GM21447 (cell line): ENCODE measurements at regions not wholly inside any gene's neighbourhood (a gene's known extent, or its start where the extent isn't known, plus 50 kb on each side); places are given as distances from the start of the nearest gene placed in this dataset.

Experiments
- ATAC-seq: cut with Tn5 transposase; IDR thresholded peaks from one replicate; pipeline ENCODE4 v1.9.1; 2021; ENCODE audit not compliant: unreplicated experiment

DNA sequence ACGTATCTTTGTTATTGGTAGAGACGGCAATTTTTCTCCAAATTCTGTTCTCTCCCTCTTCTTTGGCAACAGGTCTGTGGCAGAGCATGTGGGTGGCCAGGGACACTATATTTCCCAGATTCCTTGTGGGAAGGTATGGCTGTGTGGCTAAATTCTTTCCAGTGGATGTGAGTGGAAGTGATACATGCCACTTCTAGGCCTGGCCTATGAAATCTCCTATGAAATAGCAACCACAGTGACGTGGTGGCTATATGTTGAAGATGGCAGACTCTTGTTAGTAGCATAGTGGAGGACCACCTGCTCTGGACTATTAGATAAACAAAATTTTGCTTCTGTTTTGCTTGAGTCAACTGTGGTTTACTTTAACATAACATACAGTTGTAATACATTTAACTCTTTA lies 243.3 kb downstream of the IL20RB start:
- no peak for ATAC-seq

DNA sequence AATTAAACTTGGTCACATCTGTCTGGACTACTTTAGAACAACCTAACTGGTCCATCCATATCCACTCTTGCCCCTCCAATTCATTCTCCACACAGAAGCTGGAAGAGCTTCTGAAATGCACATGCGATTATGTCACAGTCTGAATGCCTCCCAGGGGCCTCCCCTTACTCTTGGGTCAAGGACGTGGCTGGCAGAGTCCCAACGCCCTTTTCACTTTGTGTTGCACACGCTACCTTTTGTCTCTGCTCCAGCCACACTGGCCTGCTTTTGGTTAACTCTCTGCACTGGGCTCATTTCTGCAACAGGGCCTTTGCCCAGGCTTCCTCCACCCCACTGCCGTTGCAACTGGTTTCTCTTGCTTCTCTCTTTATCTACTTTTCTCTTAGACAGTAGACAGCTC lies 245.2 kb downstream of the IL20RB start:
- ATAC-seq, result no peak

DNA sequence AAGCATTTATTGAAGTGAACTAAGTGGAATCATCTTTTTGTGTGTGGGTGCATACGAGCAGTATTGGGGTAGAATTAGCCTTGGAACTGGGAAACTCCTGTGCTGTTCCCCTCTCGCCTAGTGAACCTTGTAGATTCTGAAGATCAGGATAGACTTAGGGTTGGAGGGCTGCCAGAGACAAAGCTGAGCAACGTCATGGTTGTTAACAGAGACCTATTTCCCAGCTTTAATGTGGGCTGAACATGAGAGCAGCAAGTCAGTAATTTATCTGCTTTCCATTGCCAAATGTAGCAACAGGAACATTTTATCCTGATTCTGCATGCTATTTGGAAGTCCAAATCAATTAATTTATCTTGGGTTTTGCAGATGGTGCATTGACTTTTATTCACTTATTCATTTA lies 246.6 kb downstream of the IL20RB start:
- ATAC-seq, result no peak

DNA sequence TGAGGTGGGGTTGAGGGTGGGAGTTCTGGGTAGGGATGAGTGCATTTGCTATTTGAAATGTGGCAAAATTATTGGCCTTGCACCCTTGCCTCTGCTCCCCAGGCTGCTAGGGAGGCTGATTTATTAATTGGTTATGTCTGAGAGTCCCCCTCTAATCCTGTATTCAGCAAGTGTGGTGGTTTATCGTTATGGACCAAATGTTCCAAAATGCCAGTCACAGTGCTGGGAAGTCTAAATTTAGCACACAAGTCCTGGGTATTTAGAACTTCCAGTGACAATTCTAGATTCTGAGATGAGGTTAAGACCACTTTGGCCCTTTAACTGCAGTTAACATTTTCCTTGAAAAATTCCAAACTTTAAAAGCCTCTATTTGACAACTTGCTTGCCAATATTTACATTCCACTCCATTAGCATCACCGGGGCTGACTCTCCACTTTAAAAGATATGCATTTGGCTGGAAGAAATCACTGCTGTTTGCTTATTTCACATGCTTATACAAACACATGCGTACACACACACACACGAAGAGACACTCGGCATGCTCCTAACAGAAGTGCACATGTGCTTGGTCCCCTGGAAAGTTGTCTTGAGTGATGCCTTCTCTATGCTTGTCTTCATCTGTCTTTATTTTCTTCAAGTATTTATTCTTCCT lies 247.7 kb downstream of the IL20RB start:
- no peak for ATAC-seq

DNA sequence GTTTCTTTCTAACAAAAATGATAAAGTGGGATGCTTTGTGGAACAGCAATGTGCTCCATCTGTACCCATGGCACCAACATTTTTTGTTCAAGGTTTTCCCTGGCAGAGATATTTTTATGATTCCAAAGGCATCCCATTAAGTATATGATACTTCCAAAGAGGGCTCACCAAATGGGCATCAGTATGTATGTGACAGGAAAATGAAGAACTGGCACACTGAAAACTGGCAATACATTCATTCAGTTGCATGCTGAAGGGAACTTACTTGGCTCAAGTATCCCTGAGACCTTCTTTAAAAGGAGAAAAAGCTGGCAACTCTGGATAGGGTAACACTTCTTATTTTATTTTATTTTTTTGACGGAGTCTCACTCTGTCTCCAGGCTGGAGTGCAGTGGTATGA lies 249.8 kb downstream of the IL20RB start:
- no peak for ATAC-seq

DNA sequence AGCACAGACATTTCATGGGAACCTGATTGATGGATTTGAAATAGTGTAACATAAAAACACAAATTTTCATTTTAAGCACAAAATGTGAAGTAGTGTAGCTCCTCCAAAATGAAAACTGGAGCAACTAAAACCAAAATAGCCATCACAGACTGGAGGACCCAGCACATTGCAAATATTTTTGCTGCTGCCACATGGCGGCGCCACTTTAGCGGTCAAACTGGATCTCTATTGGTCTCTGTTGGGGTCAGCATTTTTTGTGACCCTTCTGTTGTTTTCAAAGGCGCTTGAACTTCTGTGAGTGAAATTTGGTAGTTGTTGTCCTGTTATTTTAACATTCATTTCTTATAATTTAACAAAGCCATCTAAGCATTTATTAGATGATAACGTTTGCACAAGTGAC lies 259.9 kb downstream of the IL20RB start:
- ATAC-seq, result no peak

DNA sequence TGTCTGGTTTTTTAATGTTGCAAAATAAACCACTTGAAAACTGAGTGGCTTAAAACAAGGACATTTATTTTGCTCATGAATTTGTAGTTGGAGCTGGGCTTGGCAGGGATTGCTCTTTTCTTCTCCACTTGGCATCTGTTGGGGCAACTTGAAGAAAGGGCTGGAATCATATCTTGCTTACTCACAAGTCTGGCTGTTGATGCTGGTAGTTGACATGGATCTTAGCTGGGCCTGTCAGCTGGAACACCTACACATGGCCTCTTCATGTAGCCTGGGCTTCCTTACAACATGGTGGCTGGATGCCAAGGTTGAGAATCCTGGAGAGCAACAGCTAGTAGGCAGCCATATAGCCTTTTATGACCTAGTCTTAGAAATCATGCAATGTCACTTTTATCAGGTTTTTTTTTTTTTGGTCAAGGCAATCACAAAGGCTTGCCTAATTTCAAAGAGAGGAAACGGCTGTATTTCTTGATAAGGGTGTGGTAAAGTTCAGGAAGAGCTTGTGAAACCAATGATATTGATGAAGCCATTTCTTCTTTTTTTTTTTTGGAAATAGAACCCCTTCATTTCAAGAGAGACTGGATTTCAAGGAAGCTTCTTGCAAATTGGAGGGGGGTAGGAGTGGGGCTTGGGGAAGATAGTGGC lies 262.1 kb downstream of the IL20RB start:
- no peak for ATAC-seq

DNA sequence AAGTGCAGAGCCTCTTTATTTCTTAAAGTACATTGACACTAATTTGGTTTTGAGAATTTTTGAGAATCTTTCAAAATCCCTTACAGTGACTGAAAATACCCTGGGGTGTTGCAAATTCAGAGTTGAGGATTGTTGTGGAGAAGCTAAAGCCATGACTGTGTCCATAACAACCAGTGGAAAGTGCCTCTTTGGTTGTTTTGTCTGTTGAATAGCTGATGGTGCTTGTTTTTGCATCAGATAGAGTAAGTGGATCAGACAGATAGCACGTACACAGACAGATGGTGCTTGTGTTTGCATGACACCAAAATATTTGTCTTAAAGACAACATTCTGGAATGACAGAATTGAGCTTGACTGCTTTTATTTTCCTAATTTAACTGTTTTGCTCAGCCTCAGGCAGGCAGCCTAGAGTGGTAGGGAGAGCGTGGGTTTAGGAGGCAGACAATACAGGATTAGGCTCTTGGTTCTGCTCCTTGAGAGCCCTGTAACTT lies 265.0 kb downstream of the IL20RB start:
- ATAC-seq, result no peak

DNA sequence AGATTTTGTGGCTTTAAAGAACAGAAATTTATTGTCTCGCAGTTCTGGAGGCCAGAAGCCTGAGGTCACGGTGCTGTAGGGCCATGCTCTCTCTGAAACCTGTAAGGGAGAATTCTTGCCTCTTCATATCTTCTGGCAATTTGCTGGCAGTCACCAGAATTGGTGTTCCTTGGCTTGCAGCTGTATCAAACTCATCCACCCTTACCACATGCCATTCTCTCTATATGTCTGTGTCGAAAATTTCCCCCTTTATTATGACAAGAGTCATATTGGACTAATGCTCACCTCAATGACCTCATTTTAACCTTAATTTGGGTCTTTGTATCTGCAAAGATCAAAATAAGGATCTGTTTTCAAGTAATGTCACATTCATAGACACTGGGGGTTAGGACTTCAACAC lies 266.7 kb downstream of the IL20RB start:
- no peak for ATAC-seq

DNA sequence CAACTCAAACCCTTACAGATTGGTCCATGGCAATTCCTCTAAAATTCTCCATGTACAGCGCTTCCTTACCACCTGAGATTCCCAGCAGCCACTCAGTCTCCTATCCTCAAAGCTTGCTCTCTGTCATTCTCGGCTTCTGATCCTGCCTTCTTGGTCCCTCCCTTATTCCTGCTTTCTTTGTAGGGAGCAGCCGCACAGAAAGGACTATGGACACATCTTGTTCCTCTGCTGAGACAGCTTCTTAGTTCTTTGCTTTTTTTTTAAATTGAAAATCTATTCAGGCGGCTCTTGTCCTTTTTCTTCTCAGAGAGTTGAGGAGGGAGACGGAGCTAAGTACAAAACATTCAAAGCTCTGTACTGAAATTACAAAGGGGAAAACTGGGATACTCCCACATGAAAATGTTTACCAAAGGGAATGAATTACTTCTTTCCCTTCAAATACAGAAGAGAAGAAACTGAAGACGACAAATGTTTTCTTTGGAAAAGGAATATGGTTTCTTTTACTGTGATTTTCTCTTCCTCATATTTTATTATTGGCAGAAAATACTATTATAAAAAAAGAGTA lies 285.1 kb downstream of the IL20RB start:
- ATAC-seq, result no peak

DNA sequence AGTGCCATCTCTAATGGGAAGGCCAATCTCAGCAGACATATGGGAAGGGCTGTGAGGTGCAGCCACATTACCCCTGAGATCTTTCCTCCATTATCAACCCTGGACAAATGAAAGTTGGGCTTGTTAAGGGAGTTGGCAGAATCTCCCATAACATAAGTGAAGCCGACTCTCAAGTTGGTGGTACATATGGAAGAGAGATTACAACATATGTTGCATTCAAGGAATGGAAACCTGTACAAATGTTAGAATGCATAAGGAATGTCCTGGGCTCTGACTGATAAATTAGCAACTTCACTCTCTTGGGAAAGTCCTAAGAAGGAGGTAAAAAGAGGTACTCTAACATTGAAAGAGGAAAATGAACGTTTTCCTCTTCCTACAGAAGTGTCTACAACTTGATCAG lies 288.7 kb downstream of the IL20RB start:
- no peak for ATAC-seq

DNA sequence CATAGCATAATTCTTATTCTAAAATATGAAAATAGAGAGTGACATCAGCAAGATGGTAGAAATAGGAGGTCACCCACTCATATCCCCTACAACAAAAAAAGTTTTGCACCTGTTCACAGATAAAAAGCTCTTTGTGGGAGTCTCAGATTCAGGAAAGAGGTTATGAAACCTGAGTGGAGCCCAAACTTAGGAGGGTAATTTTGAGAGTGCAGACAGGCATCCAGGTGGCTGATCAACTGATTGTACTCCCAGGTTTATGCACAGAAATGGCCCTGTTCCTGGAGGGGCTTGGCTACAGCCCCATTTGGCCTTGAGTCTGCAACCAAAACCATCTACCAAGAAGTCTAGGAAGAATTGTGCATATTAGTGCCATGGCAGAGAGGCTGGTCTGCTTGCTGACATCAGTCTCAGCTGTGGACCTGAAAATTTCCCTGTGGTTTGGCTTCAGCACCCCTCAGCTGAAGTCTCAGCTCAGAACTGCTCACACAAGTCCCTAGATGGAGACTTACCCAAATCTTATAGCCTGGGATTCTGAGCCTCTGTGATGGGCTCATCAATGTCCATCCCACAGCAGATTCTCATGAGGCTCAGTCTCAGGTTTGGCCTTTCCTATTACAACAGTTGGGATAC lies 291.6 kb downstream of the IL20RB start:
- ATAC-seq, result no peak

DNA sequence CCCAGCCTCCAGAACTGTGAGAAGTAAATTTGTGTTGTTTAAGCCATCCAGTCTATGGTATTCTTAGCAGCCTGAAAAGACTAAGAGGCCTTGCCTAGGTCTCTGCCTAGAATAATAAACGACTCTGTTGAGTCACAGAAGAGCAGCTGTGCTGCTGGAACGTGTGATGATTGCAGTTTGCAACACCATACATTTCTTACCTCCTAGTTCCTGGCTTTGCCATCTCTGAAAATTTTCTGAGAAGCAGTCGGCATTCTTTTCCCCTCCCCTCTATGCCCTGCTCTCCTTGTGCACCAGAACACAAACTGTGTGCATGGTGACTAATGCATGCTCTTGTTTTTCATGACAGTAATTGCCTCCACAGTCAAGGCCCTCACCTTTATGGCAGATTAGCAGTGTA lies 301.3 kb downstream of the IL20RB start:
- ATAC-seq, result no peak

DNA sequence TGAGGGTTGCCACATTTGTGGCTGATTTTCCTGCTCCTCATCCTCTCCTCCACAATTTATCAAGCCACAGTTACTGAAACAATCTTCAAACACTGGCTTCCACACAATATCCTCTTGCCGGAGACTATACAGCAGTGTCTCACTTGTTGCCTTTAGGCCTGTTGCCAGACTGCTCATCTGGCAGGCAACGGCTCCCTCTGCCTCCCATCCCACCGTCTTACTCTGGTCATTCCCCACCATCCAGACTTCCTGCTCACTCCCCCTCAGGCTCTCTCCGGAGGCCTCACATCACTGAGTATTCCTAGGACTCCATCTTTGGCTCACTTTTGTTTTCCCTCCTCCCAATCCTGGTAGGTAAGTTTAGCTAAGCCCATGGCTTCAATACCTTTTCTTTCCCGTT lies 301.9 kb downstream of the IL20RB start:
- no peak for ATAC-seq

DNA sequence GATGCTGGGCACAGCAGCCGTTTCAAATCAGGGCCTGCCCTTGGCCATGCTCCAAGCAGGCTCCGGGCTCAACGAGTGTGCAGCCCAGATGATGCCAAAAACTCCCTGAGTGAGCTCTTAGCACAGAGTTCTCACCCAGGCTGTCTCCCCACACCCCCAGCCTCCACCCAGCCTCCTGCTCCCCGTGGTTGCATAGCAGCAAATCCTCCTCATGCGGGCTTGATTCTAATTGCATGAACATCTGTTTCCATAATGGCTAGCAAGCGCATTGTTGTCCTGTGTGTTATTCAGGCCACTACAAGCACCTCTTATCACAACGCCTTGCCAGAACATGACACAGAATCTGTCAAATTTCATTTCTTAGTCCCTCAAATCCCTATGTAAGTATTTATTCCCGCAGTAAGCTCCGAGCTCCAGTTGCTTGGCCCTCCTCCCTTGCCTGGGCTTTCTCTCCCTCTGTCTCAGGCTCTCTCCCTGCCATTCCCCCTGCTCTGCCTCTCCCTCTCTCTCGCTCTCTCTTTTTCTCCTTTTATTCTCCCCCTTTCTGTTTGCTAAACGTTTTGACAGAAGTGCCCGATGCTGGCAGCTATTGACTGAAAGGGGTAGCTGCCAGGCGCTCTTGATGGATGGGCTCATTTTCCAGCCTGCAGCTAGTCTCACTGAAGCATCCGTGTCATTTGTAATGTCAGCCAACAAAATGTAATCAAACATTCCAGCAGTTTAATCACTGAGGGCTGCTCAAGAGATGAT lies 306.5 kb downstream of the IL20RB start:
- no peak for ATAC-seq

DNA sequence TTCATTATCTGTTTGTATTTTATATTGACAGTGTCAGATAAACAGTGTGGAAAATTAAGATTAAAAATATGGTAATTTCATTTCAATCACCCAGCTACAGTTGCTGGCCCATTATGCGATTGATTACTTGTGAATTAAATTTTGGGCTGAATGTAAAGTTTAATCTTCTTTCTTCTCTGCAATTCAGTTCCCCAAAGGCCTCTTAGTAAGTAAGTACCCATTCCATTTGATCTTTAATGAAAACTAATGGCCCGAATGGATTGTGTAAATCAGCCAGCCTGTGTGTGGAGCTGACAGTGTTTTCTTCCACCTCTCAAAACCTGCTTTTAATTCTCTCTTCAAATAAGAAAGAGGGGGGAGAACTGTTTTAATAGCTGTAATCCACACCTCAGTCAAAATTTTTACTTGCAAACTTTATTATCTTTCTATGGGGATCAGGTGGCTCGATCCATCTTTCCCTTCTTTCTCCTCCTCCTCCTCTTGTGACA lies 307.1 kb downstream of the IL20RB start:
- no peak for ATAC-seq

DNA sequence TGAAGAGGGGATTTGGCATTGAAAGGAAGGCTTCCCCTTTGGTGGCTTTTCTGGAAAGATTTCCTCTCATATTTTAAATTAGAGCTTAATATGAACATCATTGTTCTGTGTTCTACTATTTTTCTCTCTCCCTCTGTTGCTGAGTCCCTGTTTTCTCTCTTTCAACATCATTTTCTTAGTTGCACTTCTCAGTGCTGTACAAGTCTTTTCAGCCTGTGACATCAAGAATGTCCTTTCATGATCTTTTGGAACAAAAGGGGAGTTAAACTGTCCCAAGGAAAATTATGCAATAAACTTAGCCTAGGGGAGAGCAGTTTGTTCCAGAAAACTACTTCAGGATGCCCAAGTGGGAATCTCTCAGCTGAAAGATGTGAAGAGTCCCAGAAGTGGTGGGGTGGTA lies 325.1 kb downstream of the IL20RB start:
- ATAC-seq, result no peak

DNA sequence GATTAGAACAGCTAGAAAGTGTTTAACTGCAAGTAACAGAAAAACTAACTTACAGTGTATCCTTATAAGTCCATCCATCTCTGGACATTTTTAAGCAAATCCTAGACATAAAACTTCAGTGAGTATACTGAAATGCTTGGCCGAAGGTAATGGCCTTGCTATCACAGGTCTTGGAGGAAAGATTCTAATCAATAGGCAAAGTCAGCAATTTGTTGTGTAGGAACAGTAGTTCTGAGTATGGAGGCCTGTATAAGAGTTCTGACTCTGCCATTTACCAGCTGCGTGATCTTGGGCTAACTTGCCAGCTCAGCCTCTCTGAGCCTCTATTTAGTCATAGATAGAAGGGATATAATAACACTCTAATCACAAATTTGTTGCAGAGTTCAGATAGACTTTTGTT lies 328.1 kb downstream of the IL20RB start:
- no peak for ATAC-seq

DNA sequence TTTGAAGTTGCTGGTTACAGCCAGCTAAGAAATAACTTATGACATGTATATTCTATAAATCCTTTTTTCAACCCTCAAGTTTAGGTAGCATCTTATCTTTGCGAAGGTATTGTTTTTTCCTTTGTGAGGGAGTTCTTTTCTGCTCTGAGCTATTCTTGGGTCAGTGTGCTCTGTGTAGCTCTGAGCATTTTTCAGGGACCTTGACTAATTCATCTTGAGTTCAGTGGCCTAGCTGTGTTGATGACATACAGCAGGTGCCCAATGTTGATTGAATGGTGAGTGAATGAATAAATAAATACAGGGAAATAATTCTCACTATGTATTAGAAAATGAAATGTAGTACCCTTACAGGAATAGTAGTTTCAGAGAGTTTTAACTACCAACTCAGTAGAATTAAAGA lies 335.3 kb downstream of the IL20RB start:
- ATAC-seq, result no peak

DNA sequence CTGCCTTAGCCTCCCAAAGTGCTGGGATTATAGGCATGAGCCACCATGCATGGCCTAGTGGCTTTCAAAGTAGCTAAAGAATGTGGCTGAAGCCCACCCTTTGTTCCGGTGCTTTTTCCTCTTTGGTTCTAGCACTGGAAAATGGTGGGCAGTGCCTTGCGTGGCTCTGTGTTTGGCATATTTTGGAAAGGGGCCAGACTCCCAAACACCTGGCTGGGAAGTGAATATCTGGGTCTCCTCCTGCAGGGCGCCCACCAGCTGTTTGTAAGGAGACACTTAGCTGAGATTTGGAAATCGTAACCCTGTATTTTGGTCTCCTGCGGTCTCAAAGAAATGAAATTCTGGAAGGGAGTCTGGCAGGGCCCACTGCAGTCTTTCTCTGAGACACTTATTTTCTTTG lies 336.4 kb downstream of the IL20RB start:
- no peak for ATAC-seq

DNA sequence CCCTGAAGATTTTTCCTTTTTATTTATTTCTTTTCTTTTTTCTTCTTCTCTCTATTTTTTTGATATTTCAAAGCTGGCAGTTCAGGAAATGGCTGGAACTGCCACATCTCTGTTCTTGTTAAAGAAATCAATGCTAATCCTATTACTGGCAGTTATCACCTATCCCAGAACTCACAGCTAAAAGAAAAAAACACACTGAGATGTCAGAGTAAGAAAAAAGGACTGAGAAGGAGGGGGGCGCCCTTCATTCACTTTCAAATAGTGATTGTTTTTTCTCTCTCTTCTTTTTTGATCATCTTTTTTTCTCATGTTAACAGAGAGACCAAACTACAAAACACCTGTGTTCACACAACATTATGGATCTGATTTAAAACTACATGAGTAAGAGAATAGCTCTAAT lies 337.1 kb downstream of the IL20RB start:
- ATAC-seq, result no peak
